ENCODE measurements at regions not wholly inside any gene's neighbourhood (a gene's known extent, or its start where the extent isn't known, plus 50 kb on each side); places are given as distances from the start of the nearest gene placed in this dataset.

GRCh38 chr2:191526536-191526935, 151.4 kb upstream of the NABP1 start:
- no peak for TF ChIP-seq SIN3A (IDR thresholded peaks at IDR 0.05; ENCODE audit: borderline replicate concordance, insufficient read depth, low read depth, low read length)
- TF ChIP-seq CTCF (IDR thresholded peaks at IDR 0.05), result no peak
- TF ChIP-seq TCF7L2 (IDR thresholded peaks at IDR 0.05; ENCODE audit: low read depth, low read length), result no peak
- no peak for TF ChIP-seq POLR2AphosphoS5 (IDR thresholded peaks at IDR 0.05; ENCODE audit: low read depth, low read length)

All from Panc1 (cell line).